ENCODE measurements at regions not wholly inside any gene's neighbourhood (a gene's known extent, or its start where the extent isn't known, plus 50 kb on each side); places are given as distances from the start of the nearest gene placed in this dataset.

DNA sequence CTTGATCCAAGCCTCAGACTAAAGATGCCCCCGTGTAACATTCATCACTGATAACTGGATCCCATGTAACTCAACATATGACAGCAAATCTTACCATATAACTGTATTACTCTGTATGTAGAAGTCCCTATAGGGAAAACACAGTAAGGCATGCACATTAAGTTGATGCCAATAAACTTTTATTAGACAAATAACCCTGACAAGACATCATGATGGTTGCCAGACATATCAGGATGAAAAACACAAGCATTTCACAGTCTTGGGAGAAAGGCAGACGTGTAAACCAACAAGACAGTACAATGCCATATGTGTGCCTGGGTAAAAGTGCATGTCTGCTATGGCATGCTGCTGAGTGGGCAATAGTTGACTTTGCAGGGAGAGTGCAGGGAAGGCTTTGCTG, 142.2 kb downstream of the HERPUD2 start:
- no peak for DNase-seq
- TF ChIP-seq, protein P1, sequence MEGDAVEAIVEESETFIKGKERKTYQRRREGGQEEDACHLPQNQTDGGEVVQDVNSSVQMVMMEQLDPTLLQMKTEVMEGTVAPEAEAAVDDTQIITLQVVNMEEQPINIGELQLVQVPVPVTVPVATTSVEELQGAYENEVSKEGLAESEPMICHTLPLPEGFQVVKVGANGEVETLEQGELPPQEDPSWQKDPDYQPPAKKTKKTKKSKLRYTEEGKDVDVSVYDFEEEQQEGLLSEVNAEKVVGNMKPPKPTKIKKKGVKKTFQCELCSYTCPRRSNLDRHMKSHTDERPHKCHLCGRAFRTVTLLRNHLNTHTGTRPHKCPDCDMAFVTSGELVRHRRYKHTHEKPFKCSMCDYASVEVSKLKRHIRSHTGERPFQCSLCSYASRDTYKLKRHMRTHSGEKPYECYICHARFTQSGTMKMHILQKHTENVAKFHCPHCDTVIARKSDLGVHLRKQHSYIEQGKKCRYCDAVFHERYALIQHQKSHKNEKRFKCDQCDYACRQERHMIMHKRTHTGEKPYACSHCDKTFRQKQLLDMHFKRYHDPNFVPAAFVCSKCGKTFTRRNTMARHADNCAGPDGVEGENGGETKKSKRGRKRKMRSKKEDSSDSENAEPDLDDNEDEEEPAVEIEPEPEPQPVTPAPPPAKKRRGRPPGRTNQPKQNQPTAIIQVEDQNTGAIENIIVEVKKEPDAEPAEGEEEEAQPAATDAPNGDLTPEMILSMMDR (IDR thresholded peaks at IDR 0.05; ENCODE audit: partially characterized antibody, unreplicated experiment), result no peak
- H3K9me3 Mint-ChIP-seq (ENCODE audit: unreplicated experiment), result no peaks in the 10 kb centered on the region
- H3K27ac Mint-ChIP-seq (ENCODE audit: unreplicated experiment), result no peak overlapping the region
- H3K4me1 Mint-ChIP-seq (ENCODE audit: low read depth, unreplicated experiment), result peaks cover 4% of the 10 kb centered on the region
- peaks cover 4% of the 10 kb centered on the region for H3K27me3 Mint-ChIP-seq (ENCODE audit: unreplicated experiment)
- H3K36me3 Mint-ChIP-seq (ENCODE audit: unreplicated experiment), result no peaks in the 10 kb centered on the region
- no peak overlapping the region for H3K4me3 Mint-ChIP-seq (ENCODE audit: unreplicated experiment)

DNA sequence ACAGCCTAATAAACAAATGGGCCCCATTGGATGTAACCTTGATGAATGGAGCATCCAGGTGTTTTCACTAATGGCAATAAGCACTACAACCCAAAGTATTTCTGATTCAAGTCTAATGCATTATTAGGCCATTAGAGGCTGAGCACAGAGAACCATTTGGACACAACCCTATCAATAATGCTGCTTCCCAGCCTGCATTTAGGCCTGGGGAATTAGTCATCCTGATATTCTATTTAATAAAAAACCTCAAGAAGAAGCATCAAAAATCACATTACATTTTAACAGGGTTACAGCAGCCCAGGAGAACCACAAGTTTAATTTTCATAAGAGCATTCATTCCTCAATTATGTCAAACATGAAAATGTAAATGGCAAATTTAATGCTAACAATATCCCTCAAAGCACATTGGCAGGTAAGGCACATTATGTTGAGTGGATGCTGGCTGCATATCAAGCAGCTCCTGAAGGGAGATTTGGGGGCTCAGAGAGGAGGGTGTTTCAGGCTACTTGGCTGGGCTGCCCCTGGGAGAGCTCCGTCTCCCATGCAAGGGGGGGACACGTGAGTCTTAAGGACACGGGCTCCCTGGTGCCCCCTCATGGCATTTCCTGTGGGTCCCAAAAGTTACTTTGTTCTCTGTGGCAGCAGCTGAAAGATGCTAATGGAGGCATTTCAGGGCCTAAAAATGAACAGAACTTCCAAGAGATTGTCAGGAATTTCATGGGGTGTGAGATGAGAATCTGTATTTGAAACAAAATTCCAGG, 143.4 kb downstream of the HERPUD2 start:
- no peak overlapping the region for H3K4me3 Mint-ChIP-seq (ENCODE audit: unreplicated experiment)
- peaks cover 2% of the 10 kb centered on the region for H3K27me3 Mint-ChIP-seq (ENCODE audit: unreplicated experiment)
- TF ChIP-seq, protein P1 (IDR thresholded peaks at IDR 0.05; ENCODE audit: partially characterized antibody, unreplicated experiment), result no peak
- no peaks in the 10 kb centered on the region for H3K36me3 Mint-ChIP-seq (ENCODE audit: unreplicated experiment)
- peaks cover 4% of the 10 kb centered on the region for H3K4me1 Mint-ChIP-seq (ENCODE audit: low read depth, unreplicated experiment)
- no peak for DNase-seq
- no peaks in the 10 kb centered on the region for H3K9me3 Mint-ChIP-seq (ENCODE audit: unreplicated experiment)
- no peak overlapping the region for H3K27ac Mint-ChIP-seq (ENCODE audit: unreplicated experiment)

DNA sequence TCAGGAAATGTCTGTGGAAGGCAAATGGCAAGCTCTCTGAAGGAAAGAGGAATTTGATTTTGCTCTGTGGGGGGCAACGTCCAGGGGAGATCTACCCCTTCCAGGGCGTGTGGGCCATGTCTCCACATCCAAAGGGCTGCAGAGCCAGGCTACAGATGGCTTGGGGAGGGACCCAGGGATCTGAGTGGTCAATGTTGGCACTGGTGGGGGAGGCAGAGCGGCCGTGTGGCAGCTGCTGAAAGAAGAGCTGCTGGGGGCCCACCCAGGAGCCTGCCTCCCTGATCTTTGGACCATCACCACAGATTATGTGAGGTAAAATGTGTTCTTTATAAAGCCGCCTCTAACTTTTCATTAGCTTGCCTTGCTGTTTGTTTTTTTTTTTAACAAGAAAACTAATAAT, 144.1 kb downstream of the HERPUD2 start:
- Mint-ChIP-seq H3K27me3 (ENCODE audit: unreplicated experiment) (peaks cover 2% of the 10 kb centered on the region), H3K4me3 (ENCODE audit: unreplicated experiment) (no peak overlapping the region), H3K4me1 (ENCODE audit: low read depth, unreplicated experiment) (peaks cover 4% of the 10 kb centered on the region), H3K27ac (ENCODE audit: unreplicated experiment) (no peak overlapping the region), H3K9me3 (ENCODE audit: unreplicated experiment) (no peaks in the 10 kb centered on the region), H3K36me3 (ENCODE audit: unreplicated experiment) (no peaks in the 10 kb centered on the region)
- TF ChIP-seq, protein P1 (IDR thresholded peaks at IDR 0.05; ENCODE audit: partially characterized antibody, unreplicated experiment), result no peak
- no peak for DNase-seq

DNA sequence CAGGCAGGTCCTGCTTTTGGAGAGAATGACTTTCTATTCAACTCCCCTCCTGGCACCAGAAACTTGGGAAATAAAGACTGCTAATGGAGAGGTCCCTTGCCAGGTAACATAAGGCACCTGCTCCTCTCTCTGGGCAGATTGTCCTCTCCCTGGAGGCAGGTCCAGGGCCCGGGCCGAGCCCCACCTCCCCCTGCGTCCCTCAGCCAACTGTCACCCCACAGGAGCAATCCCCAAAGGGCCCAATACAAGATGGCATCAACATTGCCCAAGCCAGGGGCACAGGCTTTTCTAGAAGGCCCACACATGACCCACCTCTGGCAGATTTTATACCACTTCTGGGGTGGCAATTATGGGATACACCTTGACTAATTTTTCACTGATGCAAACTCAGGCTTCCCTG, 145.2 kb downstream of the HERPUD2 start:
- Mint-ChIP-seq H3K9me3 (ENCODE audit: unreplicated experiment) (no peaks in the 10 kb centered on the region), H3K4me3 (ENCODE audit: unreplicated experiment) (no peak overlapping the region), H3K36me3 (ENCODE audit: unreplicated experiment) (no peaks in the 10 kb centered on the region), H3K27me3 (ENCODE audit: unreplicated experiment) (peaks cover 2% of the 10 kb centered on the region), H3K27ac (ENCODE audit: unreplicated experiment) (no peak overlapping the region), H3K4me1 (ENCODE audit: low read depth, unreplicated experiment) (peaks cover 4% of the 10 kb centered on the region)
- no peak for DNase-seq
- TF ChIP-seq, protein P1 (IDR thresholded peaks at IDR 0.05; ENCODE audit: partially characterized antibody, unreplicated experiment), result no peak

DNA sequence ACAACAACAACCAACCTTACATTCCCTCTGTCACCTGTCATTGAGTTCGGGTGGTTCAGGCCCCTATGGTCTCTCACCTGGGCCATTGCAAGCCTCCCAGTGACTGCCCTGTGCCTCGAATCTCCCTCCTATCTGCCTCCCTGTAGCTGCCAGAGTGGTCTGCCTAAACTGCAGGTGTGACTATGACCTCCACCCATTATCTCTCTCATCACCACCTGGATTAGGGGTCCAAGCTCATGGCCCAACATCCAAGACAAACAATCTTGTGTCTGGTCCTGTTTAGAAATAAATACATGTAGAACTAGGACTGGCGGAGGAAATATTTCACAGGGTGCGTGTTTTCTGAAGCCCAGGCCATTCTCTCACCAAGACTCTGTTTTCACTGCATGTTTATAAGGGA, 146.6 kb downstream of the HERPUD2 start:
- Mint-ChIP-seq H3K36me3 (ENCODE audit: unreplicated experiment) (no peaks in the 10 kb centered on the region), H3K27me3 (ENCODE audit: unreplicated experiment) (peaks cover 2% of the 10 kb centered on the region), H3K4me3 (ENCODE audit: unreplicated experiment) (no peak overlapping the region), H3K27ac (ENCODE audit: unreplicated experiment) (no peak overlapping the region), H3K4me1 (ENCODE audit: low read depth, unreplicated experiment) (peaks cover 2% of the 10 kb centered on the region), H3K9me3 (ENCODE audit: unreplicated experiment) (no peaks in the 10 kb centered on the region)
- no peak for DNase-seq
- TF ChIP-seq, protein P1 (IDR thresholded peaks at IDR 0.05; ENCODE audit: partially characterized antibody, unreplicated experiment), result no peak

Data from glutamatergic neuron (in vitro differentiated cells).